CD14-positive monocyte (primary cell): ENCODE measurements at regions not wholly inside any gene's neighbourhood (a gene's known extent, or its start where the extent isn't known, plus 50 kb on each side); places are given as distances from the start of the nearest gene placed in this dataset.

ENCODE experiments used
- DNase-seq, 3 donors: peaks; one replicate each; pipeline ENCODE4 v3.0.0-alpha.2; 2011 to 2022
- H2AFZ ChIP-seq: 2 replicates; pipeline ENCODE4 v1.6.0; 2012; ENCODE audit warnings: mild to moderate bottlenecking, low read depth, low read length, inconsistent platforms; ENCODE audit not compliant: insufficient read depth, poor library complexity, severe bottlenecking
- H3K27ac ChIP-seq, 2 donors: 1 replicate in 1 of 2; 2 replicates in 1 of 2; pipeline ENCODE4 v1.5.1; 2012 to 2013; ENCODE audit warnings: low read length in 2 of 2, control low read depth in 1 of 2, inconsistent platforms in 1 of 2, low read depth in 1 of 2, mild to moderate bottlenecking in 1 of 2
- H3K27me3 ChIP-seq, 2 donors: one replicate each; pipeline versions ENCODE4 v1.6.0 to v1.6.1; 2011 to 2013; ENCODE audit warnings: low read length in 2 of 2; ENCODE audit not compliant: control insufficient read depth in 2 of 2, insufficient read depth in 2 of 2
- H3K36me3 ChIP-seq, 2 donors: replicated peaks in 1 of 2; 1 replicate in 1 of 2; 2 replicates in 1 of 2; pipeline versions ENCODE4 v1.5.1 to v1.6.1; 2012 to 2013; ENCODE audit warnings: low read length in 2 of 2, control low read depth in 1 of 2, inconsistent platforms in 1 of 2, mild to moderate bottlenecking in 1 of 2; ENCODE audit not compliant: insufficient read depth in 2 of 2, control insufficient read depth in 1 of 2
- H3K4me1 ChIP-seq, 2 donors: 1 replicate in 1 of 2; 2 replicates in 1 of 2; pipeline versions ENCODE4 v1.5.1 to v1.6.1; 2012 to 2013; ENCODE audit warnings: low read length in 2 of 2, control low read depth in 1 of 2, inconsistent platforms in 1 of 2, mild to moderate bottlenecking in 1 of 2, moderate library complexity in 1 of 2; ENCODE audit not compliant: insufficient read depth in 2 of 2, control insufficient read depth in 1 of 2
- H3K4me2 ChIP-seq: replicated peaks from 2 replicates; pipeline ENCODE3; 2012; ENCODE audit warnings: low read length, moderate library complexity, mild to moderate bottlenecking; ENCODE audit not compliant: poor library complexity, severe bottlenecking; ENCODE audit errors: extremely low read depth
- H3K4me3 ChIP-seq, 3 experiments: fragments of 200-600 bp in 1 of 3; sonication (generic) in 1 of 3; replicated peaks in 1 of 3; 1 replicate in 2 of 3; 2 replicates in 1 of 3; pipeline ENCODE4 v1.5.1; 2011 to 2013; ENCODE audit warnings: low read length in 3 of 3, mild to moderate bottlenecking in 3 of 3, control low read depth in 2 of 3, low read depth in 2 of 3, inconsistent platforms in 1 of 3, moderate library complexity in 1 of 3
- H3K79me2 ChIP-seq: 2 replicates; pipeline ENCODE4 v1.6.0; 2012; ENCODE audit warnings: mild to moderate bottlenecking, control low read depth, inconsistent platforms, low read length, moderate library complexity; ENCODE audit not compliant: insufficient read depth
- H3K9ac ChIP-seq: 2 replicates; pipeline ENCODE4 v1.6.0; 2017; ENCODE audit warnings: low read length, mild to moderate bottlenecking; ENCODE audit not compliant: insufficient read depth, poor library complexity, severe bottlenecking
- H3K9me3 ChIP-seq, 2 donors: replicated peaks in 1 of 2; 1 replicate in 1 of 2; 2 replicates in 1 of 2; pipeline versions ENCODE4 v1.5.1 to v1.6.1; 2012 to 2013; ENCODE audit warnings: low read length in 2 of 2, control low read depth in 1 of 2; ENCODE audit not compliant: control insufficient read depth in 1 of 2, insufficient read depth in 1 of 2
- H4K20me1 ChIP-seq: 2 replicates; pipeline ENCODE4 v1.6.0; 2012; ENCODE audit warnings: mild to moderate bottlenecking, low read length, control low read depth, moderate library complexity; ENCODE audit not compliant: insufficient read depth
- H3K27ac Mint-ChIP-seq, 7 donors: one replicate each; pipeline ENCODE4 v1.8.0; 2020; ENCODE audit warnings: mild to moderate bottlenecking in 7 of 7, mixed read lengths in 7 of 7, moderate library complexity in 6 of 7, inconsistent platforms in 2 of 7
- H3K27me3 Mint-ChIP-seq, 3 donors: one replicate each; pipeline ENCODE4 v1.8.0; 2021 to 2022; ENCODE audit warnings: low read depth in 3 of 3, mild to moderate bottlenecking in 3 of 3, mixed read lengths in 3 of 3, moderate library complexity in 3 of 3, inconsistent platforms in 1 of 3
- H3K36me3 Mint-ChIP-seq, 2 donors: one replicate each; pipeline ENCODE4 v1.8.0; 2020; ENCODE audit warnings: mixed read lengths in 2 of 2, inconsistent platforms in 1 of 2, mild to moderate bottlenecking in 1 of 2
- H3K4me1 Mint-ChIP-seq: one replicate; pipeline ENCODE4 v1.8.0; 2020; ENCODE audit warnings: mild to moderate bottlenecking, mixed read lengths
- H3K4me3 Mint-ChIP-seq, 2 donors: one replicate each; pipeline ENCODE4 v1.8.0; 2020; ENCODE audit warnings: mild to moderate bottlenecking in 2 of 2, mixed read lengths in 2 of 2, moderate library complexity in 1 of 2
- H3K9me3 Mint-ChIP-seq, 7 donors: one replicate each; pipeline ENCODE4 v1.8.0; 2020 to 2022; ENCODE audit warnings: mixed read lengths in 7 of 7, mild to moderate bottlenecking in 6 of 7, moderate library complexity in 6 of 7, inconsistent platforms in 2 of 7
- CTCF ChIP-seq: fragments of 200-600 bp; IDR thresholded peaks from one replicate; pipeline ENCODE4 v1.8.0; 2022; ENCODE audit warnings: antibody characterized with exemption, mild to moderate bottlenecking
- WGBS: methylation state at CpG from one replicate; pipeline ENCODE4 v1.1.5; 2013; ENCODE audit warnings: missing lambda C conversion rate; ENCODE audit not compliant: insufficient coverage; 5-methylcytosine and 5-hydroxymethylcytosine counted together
- intact Hi-C, 2 donors: fragments of 100-400 bp; cut with micrococcal nuclease; formaldehyde crosslinking; loops; one replicate each; pipeline versions ENCODE4 v1.15.0 to v1.15.1; 2023

- no peak for TF ChIP-seq CTCF
- H3K27me3 Mint-ChIP-seq: peaks cover 0 to 2% (median 0%) of the 10 kb centered on the region in 3 donors
- no peaks in the 10 kb centered on the region for H3K36me3 ChIP-seq
- H3K9me3 ChIP-seq: peaks cover 4 to 6% of the 10 kb centered on the region in 2 donors
- intact Hi-C loops: no loop called here
- no peak overlapping the region for H2AFZ ChIP-seq
- DNase-seq: no peak
- no peak overlapping the region for H3K4me3 ChIP-seq
- H3K27ac Mint-ChIP-seq: no peak overlapping the region
- H3K4me2 ChIP-seq: no peak overlapping the region
- no CpG with 5 or more reads among the region's 3 CpGs for WGBS
- no peaks in the 10 kb centered on the region for H3K36me3 Mint-ChIP-seq
- H3K9me3 Mint-ChIP-seq: peaks cover 0 to 10% (median 0%) of the 10 kb centered on the region in 7 donors
- H3K4me1 ChIP-seq: no peaks in the 10 kb centered on the region
- H4K20me1 ChIP-seq: no peaks in the 10 kb centered on the region
- H3K4me1 Mint-ChIP-seq: no peaks in the 10 kb centered on the region
- no peaks in the 10 kb centered on the region for H3K27me3 ChIP-seq
- no peak overlapping the region for H3K27ac ChIP-seq
- no peaks in the 10 kb centered on the region for H3K79me2 ChIP-seq
- H3K9ac ChIP-seq: no peak overlapping the region
- no peak overlapping the region for H3K4me3 Mint-ChIP-seq
These were observed 906.1 kb upstream of the CDH9 start for GRCh38 chr5:27944471-27944870.

- H3K36me3 ChIP-seq: no peaks in the 10 kb centered on the region
- Mint-ChIP-seq H3K4me3 (no peak overlapping the region), H3K4me1 (no peaks in the 10 kb centered on the region), H3K36me3 (no peaks in the 10 kb centered on the region), H3K27ac (no peak overlapping the region), H3K27me3 (no peaks in the 10 kb centered on the region), H3K9me3 (peaks cover 0 to 4% (median 2%) of the 10 kb centered on the region in 7 donors)
- H4K20me1 ChIP-seq: no peaks in the 10 kb centered on the region
- intact Hi-C loops: no loop called here
- no peaks in the 10 kb centered on the region for H3K4me1 ChIP-seq
- no CpG with 5 or more reads among the region's 2 CpGs for WGBS
- H2AFZ ChIP-seq: no peak overlapping the region
- H3K27me3 ChIP-seq: no peaks in the 10 kb centered on the region
- DNase-seq: no peak
- H3K9ac ChIP-seq: no peak overlapping the region
- no peak overlapping the region for H3K4me3 ChIP-seq
- no peaks in the 10 kb centered on the region for H3K79me2 ChIP-seq
- no peak for TF ChIP-seq CTCF
- no peaks in the 10 kb centered on the region for H3K9me3 ChIP-seq
- no peak overlapping the region for H3K4me2 ChIP-seq
- H3K27ac ChIP-seq: no peak overlapping the region
These were observed 900.6 kb upstream of the CDH9 start for GRCh38 chr5:27938989-27939388.
